Umbilical cord (tissue), 1 donor: ENCODE measurements at regions not wholly inside any gene's neighbourhood (a gene's known extent, or its start where the extent isn't known, plus 50 kb on each side); places are given as distances from the start of the nearest gene placed in this dataset.

ENCODE experiments used
- DNase-seq: peaks from one replicate; pipeline ENCODE4 v3.0.0-alpha.2; 2015; ENCODE audit warnings: low spot score

DNA sequence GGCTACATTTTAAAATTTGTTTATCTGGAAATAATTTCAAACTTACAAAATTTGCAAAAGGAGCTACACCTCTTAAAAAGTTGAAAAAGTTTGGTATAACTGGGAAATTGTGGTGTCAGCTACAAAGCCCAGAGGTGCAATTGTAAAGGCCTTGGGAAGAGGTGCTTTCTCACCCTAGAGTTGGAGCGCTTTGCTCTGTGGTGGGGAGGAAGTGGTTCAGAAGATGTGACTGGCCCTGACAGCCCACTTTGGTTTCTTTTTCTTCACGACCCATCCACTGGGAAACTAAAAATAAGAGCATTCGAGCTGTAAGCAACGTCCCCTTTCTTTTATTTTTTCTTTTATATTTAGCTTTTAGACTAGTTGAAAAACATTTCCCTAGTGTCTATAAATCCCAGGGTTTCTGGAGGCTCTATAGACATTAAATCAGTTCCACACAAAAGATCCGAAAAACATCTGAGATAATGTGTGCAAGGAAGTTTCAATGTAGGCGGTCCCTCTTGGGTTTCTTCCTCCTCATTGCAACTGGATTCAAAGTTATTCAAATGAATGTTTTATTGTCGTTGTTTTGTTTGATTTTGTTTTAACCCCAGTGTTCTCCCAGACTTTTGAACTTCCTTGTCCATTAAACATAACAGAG is 397.8 kb downstream of the KIF16B start:
- no peak for DNase-seq

DNA sequence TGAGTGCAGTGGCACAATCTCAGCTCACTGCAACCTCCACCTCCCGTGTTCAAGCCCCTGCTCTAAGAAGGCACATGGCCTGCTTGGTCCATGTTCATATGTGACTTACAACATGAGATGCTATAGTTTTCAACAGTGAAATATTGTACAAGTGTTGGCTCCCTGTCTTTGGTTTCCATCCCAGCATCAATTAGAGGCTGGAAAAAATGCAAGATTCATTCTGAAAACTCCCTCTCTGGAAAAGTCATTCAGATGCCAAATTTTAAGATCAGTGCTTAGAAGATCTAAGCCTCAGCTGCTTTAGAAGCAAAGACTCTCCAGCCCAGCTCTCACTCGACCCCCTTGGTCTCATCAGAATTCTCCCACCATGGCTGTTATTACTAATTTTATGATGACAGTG is 398.9 kb downstream of the KIF16B start:
- DNase-seq = no peak

DNA sequence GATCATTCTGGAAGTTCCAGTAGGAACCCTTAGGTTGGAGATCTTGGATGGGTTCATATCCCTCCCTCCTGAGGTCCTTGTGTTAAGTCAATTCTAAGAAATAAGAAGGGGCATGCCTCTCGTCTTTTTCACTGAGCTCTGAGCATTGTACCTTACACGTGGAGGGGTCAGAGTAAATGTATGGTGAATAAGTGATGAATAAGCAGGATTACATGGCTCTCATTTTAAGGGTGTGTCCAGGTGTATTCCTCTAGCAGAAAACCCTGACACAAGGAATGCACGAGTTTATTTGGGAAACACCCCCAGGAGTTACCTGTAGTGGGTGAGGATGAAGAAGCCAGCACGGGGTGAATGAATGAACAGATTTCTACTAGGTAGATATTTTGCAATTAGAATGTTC is 400.2 kb downstream of the KIF16B start:
- no peak for DNase-seq

DNA sequence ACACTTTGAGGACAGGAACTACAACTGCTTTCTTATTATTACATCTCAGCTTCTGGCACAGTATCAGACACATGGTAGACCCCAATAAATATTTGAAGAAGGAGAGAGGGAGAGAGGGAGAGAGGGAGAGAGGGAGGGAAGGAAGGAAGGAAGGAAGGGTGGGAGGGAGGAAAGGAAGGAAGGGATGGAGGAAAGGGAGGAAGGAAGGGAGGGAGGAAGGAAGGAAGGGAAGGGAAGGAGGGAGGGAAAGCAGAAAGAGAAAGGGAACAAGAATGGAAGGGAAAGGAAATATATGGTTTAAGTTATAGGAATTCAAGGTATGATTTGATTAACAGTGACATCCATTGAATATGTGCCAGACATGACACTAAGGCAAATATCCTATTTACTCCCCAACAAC is 402.1 kb downstream of the KIF16B start:
- DNase-seq = no peak

DNA sequence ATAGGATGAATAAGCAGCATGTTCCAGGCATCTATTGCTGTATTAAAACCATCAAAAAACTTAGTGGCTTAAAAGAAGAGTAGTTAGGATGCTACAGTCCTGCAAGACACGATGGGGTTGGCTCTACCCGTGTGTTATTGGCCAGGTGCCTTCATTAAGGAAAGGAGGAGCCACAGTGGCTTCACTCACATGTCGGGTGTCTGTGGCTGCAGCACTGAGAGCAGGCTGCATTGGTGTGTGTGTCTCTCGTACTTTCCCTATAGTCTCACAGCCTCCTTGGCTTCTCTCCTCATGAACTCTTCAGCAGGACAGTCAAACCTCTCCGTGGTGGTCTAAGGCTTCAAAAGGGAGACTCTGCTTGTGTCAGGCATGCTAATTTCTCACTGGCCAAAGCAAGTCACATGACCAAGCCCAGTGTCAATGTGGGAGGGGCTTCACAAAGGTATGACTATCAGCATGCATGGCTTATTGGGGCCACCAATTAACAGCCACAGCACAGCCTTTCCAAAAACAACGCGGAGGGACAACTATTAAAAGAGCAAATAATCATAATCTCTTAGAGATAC is 402.8 kb downstream of the KIF16B start:
- DNase-seq = no peak

DNA sequence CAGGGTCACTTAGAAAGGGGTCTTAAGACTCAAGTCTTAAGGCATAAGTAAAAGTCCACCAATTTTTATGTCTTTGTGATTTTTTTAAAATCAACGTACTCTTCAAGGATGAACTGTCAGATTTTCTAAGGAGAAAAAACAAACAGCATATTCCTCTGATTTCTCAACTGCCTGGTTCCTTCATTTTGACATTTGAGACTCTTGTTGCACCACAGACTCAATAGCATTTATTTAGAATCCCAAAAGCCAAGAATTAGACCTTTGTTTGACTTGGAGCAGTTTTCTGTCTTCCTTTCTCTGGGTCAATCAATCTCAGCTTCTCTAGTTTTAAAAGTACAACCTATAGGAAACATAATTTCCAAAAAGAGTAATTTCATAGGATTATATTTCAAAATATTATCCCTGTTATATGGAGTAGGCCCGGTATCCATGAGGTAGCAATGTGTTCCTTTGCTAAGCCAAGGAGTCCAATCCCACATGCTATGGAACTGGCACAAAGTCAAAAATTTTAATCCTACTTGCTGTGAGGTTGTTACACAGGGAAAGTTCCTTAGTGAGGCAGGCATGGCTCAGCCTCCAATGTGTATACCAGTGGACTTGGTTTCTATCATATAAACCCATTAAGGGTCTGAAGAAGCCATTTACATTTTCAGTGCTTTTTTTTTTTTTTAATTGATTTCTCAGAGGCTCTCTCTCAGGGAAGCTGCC is 405.7 kb downstream of the KIF16B start:
- DNase-seq = peak; percentile 5

DNA sequence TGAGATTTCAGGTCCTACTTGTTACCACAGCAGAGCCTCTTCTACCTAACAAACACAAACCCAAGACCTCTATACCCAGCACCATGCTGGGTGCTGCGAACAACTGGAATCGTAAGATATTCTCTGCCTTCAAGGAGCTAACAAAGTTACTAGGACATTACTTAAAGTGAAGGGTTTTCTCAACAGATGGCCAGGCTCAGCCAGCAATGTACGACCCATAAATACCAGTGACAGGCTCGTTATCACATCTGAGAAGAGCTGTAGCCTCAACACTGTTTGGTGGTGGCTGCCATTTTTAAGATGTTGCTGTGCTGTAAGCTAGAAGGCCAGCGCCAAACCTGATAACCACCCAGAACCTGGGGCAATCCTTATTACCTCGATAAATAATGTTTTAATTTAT is 406.5 kb downstream of the KIF16B start:
- DNase-seq = no peak

DNA sequence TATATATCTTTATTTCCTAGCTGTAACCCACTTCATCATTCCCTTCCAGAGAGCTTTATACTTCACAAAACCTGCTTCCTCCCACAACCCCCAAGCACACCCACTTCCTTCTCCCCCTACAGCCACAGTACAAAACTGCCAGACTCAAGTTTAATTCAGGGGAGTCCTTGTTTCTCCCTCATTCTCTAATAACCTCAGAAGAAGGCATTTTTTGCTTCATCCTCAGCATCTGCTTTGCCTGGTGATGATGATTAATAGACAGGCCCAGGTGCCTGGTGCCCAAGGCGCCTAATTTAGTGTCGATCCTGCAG is 414.3 kb downstream of the KIF16B start:
- DNase-seq = no peak

DNA sequence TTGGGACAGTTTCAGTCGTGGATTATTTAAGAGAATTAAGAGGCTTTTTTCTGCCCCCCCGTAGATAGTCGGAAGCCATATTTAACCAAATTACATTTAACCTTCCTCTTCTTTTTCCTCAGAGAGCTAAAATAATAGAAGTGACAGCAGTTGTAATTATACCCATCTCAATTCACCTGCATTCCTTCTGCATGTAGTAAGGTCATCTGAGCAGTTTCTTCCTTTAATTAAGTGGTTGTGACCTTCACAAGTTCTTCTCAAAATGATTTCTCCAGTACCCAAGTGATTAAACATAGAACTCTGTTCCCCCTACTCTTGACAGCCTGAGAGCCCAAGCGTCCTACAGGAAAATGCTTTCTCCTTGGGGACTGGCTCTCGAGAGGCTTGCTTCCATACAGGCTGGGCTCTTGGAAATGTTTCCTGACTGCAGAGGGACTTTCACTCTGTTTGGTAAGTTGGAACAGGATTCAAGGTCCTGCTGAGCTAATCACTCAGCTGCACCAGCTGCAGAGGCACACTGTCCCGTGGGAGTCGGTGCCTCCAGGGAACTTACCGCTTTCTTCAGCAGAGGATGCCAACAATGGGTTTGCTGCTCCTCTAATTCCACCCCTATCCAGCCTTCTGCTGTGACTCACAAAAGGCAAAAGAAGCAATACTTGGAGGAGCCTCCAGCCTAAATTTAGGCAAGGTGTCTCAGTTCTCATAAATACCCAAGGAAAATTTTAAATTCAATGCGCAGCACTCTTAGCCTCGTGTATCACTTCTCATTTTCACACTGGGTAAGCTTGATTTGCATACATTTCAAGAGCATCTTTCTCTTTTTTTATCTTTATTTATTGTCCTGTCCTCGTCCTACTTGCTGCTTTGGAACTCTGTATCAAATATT is 414.9 kb downstream of the KIF16B start:
- no peak for DNase-seq

DNA sequence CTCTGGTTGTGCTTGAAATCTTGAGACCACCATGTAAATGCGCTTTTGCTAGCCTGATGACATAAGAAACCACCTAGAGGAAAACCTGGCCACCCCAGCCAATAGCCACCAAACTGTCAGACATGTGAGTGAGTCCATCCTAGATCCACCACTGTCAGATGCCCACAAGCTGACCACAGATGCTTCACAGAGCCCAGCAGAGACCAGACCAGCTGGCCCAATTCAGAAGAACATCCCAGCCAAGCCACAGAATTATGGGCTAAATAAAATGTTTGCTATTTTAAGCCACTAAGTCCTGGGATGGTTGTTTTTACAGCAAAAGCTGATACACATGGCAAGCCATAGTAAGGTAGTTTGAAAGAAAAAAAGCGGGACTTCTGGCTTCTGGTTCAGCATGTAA is 425.3 kb downstream of the KIF16B start:
- DNase-seq = no peak

DNA sequence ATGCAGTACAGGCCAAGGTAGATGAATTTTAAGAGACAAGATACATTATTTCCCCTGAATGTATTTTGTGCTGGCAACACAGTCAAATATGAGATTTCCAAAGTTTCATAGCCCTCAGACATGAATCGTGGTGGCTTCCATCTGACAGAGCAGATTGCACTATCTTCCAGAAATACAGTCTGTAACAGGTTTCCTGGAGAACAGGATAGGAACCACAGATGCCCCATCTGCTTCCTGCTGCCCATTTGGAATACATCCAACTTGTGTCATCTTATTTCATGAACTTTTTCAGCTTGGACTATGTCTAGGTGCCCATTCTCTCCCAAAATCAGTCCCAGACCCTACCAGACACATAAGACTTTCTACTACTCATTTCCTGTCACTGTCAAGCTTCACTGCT is 426.0 kb downstream of the KIF16B start:
- no peak for DNase-seq

DNA sequence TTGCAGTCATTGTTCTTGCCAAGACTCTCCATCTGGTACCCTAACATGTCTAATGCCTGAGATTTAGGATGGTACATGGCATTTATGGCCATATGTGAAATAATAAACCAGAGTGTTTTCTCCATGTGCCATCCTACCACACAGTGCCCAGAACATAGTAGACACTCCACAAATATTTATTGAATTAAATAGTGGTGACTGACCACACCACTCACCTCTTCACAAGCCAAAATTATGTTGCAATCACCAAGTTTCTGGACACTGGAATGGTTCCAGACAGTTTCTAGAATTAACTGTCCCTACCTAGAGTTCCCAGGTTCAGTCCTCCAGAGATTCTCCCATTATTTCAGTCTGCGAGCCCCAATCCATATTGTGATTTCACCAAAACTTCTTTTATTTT is 427.3 kb downstream of the KIF16B start:
- no peak for DNase-seq

DNA sequence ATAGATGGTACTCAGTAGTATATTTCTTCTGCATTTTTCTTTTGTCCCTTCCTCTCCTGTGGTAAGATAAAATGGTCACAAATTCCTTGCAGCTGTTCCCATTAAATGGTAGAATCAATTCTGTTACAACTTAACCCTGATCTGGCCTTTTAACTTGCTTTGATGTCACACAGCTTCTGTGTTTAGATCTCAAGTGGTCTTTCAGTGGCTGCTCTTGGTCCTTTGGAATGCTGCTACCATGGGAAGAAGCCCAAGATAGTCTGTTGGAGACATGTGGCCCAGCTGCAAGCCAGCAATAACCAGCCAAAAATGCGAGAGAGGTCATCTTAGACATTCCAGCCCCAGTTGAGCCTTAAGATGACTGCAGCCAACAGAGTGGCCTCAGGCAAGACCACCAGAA is 429.7 kb downstream of the KIF16B start:
- no peak for DNase-seq

DNA sequence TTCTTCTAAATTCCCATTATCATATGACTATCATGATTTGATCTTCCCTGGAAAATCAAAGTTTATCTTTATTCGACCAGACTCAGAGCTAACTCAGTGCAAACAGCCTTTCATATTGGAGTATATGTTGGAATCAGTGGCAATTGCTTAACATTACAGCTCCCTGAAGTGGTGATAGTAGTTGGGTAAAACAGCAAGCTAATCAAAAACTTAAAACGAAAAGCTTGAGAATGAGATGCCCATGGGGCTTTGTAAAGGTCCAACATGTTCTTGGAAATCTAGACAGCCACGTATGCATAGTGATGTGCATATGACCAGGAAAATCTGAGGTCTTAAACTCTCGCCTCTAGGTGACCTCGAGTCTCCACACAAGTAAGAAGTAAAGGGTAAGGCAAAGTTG is 437.6 kb downstream of the KIF16B start:
- no peak for DNase-seq

DNA sequence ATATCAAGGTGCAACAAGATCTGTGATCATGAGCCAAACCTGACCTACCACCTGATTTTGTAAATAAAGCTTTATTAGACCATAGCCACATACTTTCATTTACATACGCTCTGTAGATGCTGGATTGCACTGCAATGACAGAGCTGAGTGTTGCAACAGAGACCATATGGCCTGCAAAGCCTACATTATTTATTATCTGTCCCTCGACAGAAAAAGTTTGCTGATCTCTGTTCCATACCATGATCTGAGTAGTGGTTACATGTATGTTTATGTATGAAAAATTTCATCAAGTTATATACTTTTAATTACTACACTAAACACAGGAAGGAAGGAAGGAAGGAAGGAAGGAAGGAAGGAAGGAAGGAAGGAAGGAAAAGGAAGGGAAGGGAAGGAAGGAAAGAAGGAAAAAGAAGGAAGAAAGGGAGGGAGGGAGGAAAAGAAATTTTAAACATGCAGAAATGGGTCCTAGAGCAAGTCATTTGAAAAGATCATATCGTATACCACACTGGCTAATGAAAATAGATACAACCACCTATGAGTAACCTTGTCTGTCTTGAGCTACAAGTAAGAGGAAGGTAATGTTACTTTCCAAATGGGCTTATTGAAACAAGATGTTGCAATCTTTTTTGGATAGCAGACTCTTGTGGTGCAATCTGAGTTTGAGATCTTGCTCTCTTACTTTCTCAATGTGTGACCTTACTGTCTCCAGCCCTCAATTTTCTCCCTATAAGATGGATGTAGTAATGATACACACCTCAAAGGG is 441.0 kb downstream of the KIF16B start:
- no peak for DNase-seq

DNA sequence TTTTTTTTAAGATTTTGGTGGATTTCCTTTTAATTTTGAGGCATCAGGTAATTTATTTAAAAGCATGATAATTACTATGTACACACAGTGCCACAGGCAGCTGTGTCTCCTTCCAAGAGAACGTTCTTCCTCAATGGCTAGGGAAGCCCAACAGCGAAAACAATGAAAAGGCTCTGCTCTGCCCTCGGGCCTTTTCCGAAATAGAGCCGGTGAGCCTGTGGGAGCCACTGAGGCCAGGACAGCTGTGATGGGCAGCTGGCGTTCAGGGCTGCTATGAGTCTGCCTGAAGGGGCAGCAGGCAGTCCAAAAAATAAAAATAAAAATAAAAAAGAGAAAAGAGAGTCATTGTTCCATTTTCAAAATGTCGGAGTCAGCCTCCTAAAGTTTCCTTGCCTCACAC is 443.8 kb downstream of the KIF16B start:
- no peak for DNase-seq

DNA sequence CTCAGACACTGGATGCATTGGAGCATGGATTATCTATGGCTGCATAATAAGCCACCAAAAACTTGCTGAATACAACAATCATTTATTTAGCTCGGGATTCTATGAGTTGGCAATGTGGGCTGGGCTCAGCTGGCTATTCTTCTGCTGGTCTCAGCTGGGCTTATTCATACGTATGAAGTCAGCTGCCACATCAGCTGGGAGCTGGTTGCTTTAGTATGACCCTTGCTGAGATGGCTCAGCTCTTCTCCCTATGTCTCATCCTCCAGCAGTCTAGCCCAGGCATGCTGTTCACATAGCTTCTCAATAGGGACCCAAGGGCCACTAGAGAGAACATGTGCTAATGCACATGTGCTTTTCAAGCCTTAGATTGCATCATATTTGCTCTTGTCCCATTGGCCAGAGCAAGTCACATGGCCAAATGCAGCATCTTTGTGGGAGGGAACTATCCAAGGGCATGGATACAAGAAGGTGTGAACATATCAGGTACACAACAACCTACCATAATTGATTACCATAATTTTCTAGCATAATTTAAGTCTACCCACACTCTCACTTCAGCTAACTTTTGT is 444.6 kb downstream of the KIF16B start:
- DNase-seq = no peak

DNA sequence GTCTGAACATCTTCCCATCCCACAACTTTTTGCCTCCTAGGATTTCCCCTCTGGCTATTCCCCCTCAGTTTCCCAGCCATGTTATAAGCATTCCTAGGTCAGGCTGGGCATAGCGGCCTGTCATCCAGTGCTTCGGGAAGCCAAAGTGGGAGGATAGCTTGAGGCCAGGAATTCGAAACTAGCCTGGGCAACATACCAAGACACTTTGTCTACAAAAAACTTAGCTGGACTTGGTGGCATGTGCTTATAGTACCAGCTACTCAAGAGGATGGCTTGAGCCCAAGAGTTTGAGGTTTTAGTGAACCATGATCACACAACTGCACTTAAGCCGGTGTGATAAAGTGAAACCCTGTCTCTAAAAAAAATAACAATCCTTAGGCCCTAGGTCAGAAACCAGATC is 447.4 kb downstream of the KIF16B start:
- DNase-seq = peak; percentile 68

DNA sequence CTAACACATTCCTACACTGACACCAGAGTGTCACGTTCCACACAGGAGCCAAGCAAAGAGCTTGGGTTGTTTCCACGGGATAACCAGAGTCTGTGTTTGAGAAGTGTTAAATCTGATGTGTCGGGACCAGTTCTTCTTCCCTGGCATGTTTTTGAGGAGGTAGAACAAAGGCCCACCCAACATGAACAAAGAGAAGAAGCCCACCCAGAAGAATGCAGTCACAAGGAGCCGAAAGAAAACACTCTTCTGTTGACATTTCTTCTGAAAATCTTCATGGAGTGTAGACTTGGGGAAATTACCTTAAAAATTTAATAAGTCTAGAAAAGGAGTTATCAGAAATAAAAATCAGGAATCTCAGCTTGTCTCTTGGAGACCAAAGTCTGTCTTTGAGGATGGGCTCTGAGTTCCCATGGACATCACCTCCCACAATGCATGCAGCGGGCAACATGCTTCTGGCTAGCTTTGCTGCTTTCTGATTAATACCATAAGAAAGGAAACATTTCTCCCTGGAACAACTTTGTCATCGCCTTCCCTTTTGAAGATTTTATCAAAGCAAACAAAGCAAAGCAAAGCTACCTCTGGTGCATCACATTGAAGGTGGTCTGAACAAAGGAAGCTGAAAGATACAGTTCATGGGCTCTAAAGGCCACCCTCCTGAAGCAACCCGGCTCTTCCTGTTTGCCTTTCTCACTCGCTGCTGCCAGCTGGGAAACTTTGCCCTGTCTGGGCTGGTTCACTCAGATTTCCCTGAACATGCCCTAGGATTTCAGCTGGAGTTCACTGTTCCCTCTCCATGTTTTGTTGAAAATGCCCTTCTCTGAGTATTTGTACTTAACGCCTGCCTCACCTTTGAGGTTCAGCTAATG is 448.1 kb downstream of the KIF16B start:
- no peak for DNase-seq

DNA sequence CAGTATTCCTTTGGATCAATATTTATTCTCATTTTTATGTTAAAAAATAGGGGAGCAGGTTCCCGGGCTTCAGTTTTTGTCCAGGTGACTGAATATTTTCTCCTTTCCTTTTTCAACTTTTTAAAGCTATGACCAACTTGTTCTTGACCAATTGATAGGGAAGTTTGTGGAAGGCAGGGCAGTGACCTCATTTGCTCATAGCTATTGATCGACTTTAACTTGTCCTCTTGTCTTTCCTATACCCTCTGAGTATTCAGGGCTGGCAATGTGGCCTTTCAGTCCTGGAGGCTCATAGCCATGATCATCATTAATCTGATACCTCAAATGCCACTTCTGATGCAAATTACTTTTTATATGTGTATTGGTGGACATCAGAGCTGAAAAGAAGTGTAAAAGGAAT is 448.8 kb downstream of the KIF16B start:
- no peak for DNase-seq

DNA sequence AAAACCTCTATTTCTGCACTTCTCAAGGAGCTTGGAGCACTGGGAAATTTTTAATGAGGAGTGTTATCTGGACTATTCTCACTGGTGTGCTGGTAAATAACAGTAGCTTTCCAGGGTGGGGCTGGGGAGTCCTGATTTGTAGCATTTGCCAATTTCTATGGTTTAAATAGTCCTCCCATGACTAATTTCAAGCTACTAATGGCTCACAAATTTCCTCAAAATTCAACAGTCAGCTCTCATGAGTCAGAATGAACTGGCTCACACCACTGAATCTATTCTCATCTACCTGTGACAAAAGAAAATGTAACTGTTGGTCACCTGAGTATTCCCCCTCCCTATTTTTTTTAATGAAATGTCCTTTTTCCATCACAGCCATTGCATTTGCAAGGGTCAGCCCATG is 449.6 kb downstream of the KIF16B start:
- DNase-seq = no peak
